HCT116 (cell line): ENCODE measurements at regions not wholly inside any gene's neighbourhood (a gene's known extent, or its start where the extent isn't known, plus 50 kb on each side); places are given as distances from the start of the nearest gene placed in this dataset.

Experiments used
- ATAC-seq: fragments of 200-7000 bp; cut with Tn5 transposase; 2 replicates; pipeline ENCODE4 v1.9.1; 2020; ENCODE audit warnings: mild to moderate bottlenecking, moderate library complexity
- BruUV-seq: library from RNA; stranded (reverse); fragments of 400-500 nt; replicated peaks from 2 replicates; lab custom pipeline; 2021; lab: Mats Ljungman, UMichigan
- CTCF ChIA-PET: fragments of 300-600 bp; sonication (Branson Sonifier 250); formaldehyde crosslinking; loops from one replicate; lab custom pipeline; 2021; ENCODE audit warnings: antibody characterized with exemption; lab: Charles Lee
- POLR2A ChIA-PET: fragments of 300-600, 350-600 bp; sonication (Branson Sonifier 250); formaldehyde crosslinking; loops from one replicate; lab custom pipeline; 2021; ENCODE audit warnings: antibody characterized with exemption; lab: Charles Lee
- RAD21 ChIA-PET, 2 experiments: fragments of 300-600 bp; sonication (Branson Sonifier 250); formaldehyde crosslinking; loops; one replicate each; lab custom pipeline; 2023; ENCODE audit warnings: low total read pairs in 2 of 2; ENCODE audit not compliant: uncharacterized antibody in 2 of 2, unreplicated experiment in 2 of 2, low non-redundant PET in 1 of 2; lab: Charles Lee
- DNase-seq: peaks from one replicate; pipeline ENCODE4 v3.0.0-alpha.2; 2010; ENCODE audit warnings: low read depth, low spot score
- H2AFZ ChIP-seq: fragments of 200-600 bp; shearing (Covaris generic), sonication (generic); 2 replicates; pipeline ENCODE4 v1.6.1; 2017; ENCODE audit warnings: low read depth, mixed run types, mixed read lengths, antibody characterized with exemption, low read length; ENCODE audit not compliant: poor library complexity, severe bottlenecking
- H3K27ac ChIP-seq: 2 replicates; pipeline ENCODE4 v1.5.1; 2012; ENCODE audit warnings: low read depth, low read length
- H3K27me3 ChIP-seq: fragments of 200-600 bp; sonication (generic); 2 replicates; pipeline ENCODE4 v1.6.1; 2016; ENCODE audit warnings: mixed run types, low read length, mixed read lengths; ENCODE audit not compliant: insufficient read depth
- H3K36me3 ChIP-seq, 2 experiments: fragments of 200-500 bp in 1 of 2; fragments of 200-600 bp in 1 of 2; sonication (Bioruptor generic) in 1 of 2; sonication (generic) in 1 of 2; 2 replicates each; pipeline versions ENCODE4 v1.5.1 to v1.6.1; 2014 to 2016; ENCODE audit warnings: low read length in 2 of 2, inconsistent platforms in 1 of 2, mixed read lengths in 1 of 2, mixed run types in 1 of 2; ENCODE audit not compliant: insufficient read depth in 2 of 2, control insufficient read depth in 1 of 2
- H3K4me1 ChIP-seq, 2 experiments: fragments of 200-600 bp in 1 of 2; sonication (generic) in 1 of 2; 2 replicates each; pipeline versions ENCODE4 v1.5.1 to v1.6.1; 2012 to 2017; ENCODE audit warnings: low read length in 2 of 2, inconsistent platforms in 1 of 2, mild to moderate bottlenecking in 1 of 2, mixed read lengths in 1 of 2, mixed run types in 1 of 2, moderate library complexity in 1 of 2; ENCODE audit not compliant: insufficient read depth in 2 of 2, control insufficient read depth in 1 of 2
- H3K4me2 ChIP-seq: fragments of 200-600 bp; sonication (generic); 2 replicates; pipeline ENCODE4 v1.6.1; 2017; ENCODE audit warnings: mixed run types, low read length, mixed read lengths
- H3K4me3 ChIP-seq, 2 experiments: fragments of 200-600 bp in 1 of 2; sonication (generic) in 1 of 2; replicated peaks in 1 of 2; 2 replicates each; pipeline ENCODE4 v1.5.1; 2011 to 2016; ENCODE audit warnings: low read length in 2 of 2, control low read depth in 1 of 2, low read depth in 1 of 2, mild to moderate bottlenecking in 1 of 2, mixed read lengths in 1 of 2, mixed run types in 1 of 2
- H3K79me2 ChIP-seq: fragments of 200-600 bp; sonication (generic); 2 replicates; pipeline ENCODE4 v1.6.1; 2017; ENCODE audit warnings: mild to moderate bottlenecking, mixed run types, low read length, moderate library complexity, mixed read lengths; ENCODE audit not compliant: insufficient read depth
- H3K9ac ChIP-seq: fragments of 200-600 bp; sonication (generic); 2 replicates; pipeline ENCODE4 v1.6.1; 2016; ENCODE audit warnings: low read length, mixed read lengths
- H3K9me2 ChIP-seq: fragments of 200-600 bp; sonication (generic), shearing (Covaris generic); 2 replicates; pipeline ENCODE4 v1.6.1; 2017; ENCODE audit warnings: mixed run types, mild to moderate bottlenecking, moderate library complexity; ENCODE audit not compliant: insufficient read depth
- H3K9me3 ChIP-seq, 2 experiments: fragments of 200-500 bp in 1 of 2; fragments of 200-600 bp in 1 of 2; sonication (Bioruptor generic) in 1 of 2; sonication (generic) in 1 of 2; 2 replicates each; pipeline ENCODE4 v1.6.1; 2014 to 2017; ENCODE audit warnings: low read length in 2 of 2, mixed read lengths in 2 of 2, inconsistent platforms in 1 of 2, low read depth in 1 of 2, mild to moderate bottlenecking in 1 of 2, mixed run types in 1 of 2, moderate library complexity in 1 of 2; ENCODE audit not compliant: control insufficient read depth in 1 of 2, insufficient read depth in 1 of 2
- H4K20me1 ChIP-seq: fragments of 200-600 bp; sonication (generic), shearing (Covaris generic); 2 replicates; pipeline ENCODE4 v1.6.1; 2017; ENCODE audit warnings: mixed run types, mild to moderate bottlenecking, moderate library complexity; ENCODE audit not compliant: insufficient read depth
- CBX3 ChIP-seq: IDR thresholded peaks from 2 replicates; pipeline ENCODE4 v1.6.1; 2012; ENCODE audit warnings: low read depth
- CTCF ChIP-seq, 3 experiments: fragments of 200-600 bp in 1 of 3; sonication (generic) in 1 of 3; IDR thresholded peaks in 2 of 3; conservative IDR thresholded peaks in 1 of 3; 2 replicates each; pipeline ENCODE4 v1.5.1; 2012 to 2017; ENCODE audit warnings: low read depth in 2 of 3, low read length in 2 of 3, antibody characterized with exemption in 1 of 3, borderline replicate concordance in 1 of 3, control low read depth in 1 of 3, mild to moderate bottlenecking in 1 of 3, mixed read lengths in 1 of 3, mixed run types in 1 of 3, moderate library complexity in 1 of 3; ENCODE audit not compliant: insufficient read depth in 1 of 3
- EGR1 ChIP-seq: IDR thresholded peaks from 2 replicates; pipeline ENCODE4 v1.6.1; 2012; ENCODE audit warnings: low read depth
- MAX ChIP-seq: IDR thresholded peaks from 2 replicates; pipeline ENCODE4 v1.6.1; 2012
- POLR2AphosphoS5 ChIP-seq: IDR thresholded peaks from 2 replicates; pipeline ENCODE4 v1.6.1; 2011; ENCODE audit warnings: mild to moderate bottlenecking, low read depth, low read length, moderate library complexity
- REST ChIP-seq: IDR thresholded peaks from 2 replicates; pipeline ENCODE4 v1.6.1; 2012; ENCODE audit warnings: low read depth
- YY1 ChIP-seq: IDR thresholded peaks from 2 replicates; pipeline ENCODE4 v1.6.1; 2011; ENCODE audit warnings: low read length, low read depth, moderate library complexity, mild to moderate bottlenecking; ENCODE audit not compliant: insufficient replicate concordance; ENCODE audit errors: extremely low read depth
- ZBTB33 ChIP-seq: IDR thresholded peaks from 2 replicates; pipeline ENCODE4 v1.6.1; 2011; ENCODE audit warnings: mild to moderate bottlenecking, low read length, moderate library complexity; ENCODE audit not compliant: insufficient replicate concordance; ENCODE audit errors: extremely low read depth
- ZFX ChIP-seq: fragments of 450-650 bp; IDR thresholded peaks from 2 replicates; pipeline ENCODE4 v1.6.1; 2017
- ZNF274 ChIP-seq: fragments of 200-500 bp; sonication (Bioruptor generic); IDR thresholded peaks from 2 replicates; pipeline ENCODE4 v1.6.1; 2014; ENCODE audit warnings: mild to moderate bottlenecking, low read depth, low read length, inconsistent platforms
- intact Hi-C: fragments of 100-400 bp; cut with micrococcal nuclease; formaldehyde crosslinking; loops from 2 replicates; pipeline ENCODE4 v1.10.0; 2022

- TF ChIP-seq REST (no peak), EGR1 (no peak)
- TF ChIP-seq, all 23 proteins: peak for 0
Observed at GRCh38 chr2:226017537-226017936, 618.0 kb downstream of the NYAP2 start (continued).

- CTCF ChIA-PET, result no interaction called here
- Histone ChIP-seq H3K27me3 (no peaks in the 10 kb centered on the region), H3K9me2 (no peaks in the 10 kb centered on the region; the same call in 1 of the 2 replicates), H3K9me3 (peaks cover 0 to 7% of the 10 kb centered on the region in 2 experiments; a peak in 1 of 4 replicates), H3K4me3 (no peak overlapping the region), H3K36me3 (no peaks in the 10 kb centered on the region; a peak in 1 of 4 replicates), H3K27ac (no peak overlapping the region), H4K20me1 (no peaks in the 10 kb centered on the region), H3K9ac (no peak overlapping the region), H2AFZ (no peak overlapping the region), H3K79me2 (no peaks in the 10 kb centered on the region), H3K4me2 (no peak overlapping the region), H3K4me1 (no peaks in the 10 kb centered on the region)
- intact Hi-C loops, result no loop called here
- POLR2A ChIA-PET, result no interaction called here
- no TSS peak for BruUV-seq
- no peak for DNase-seq
- RAD21 ChIA-PET, result no interaction called here
- no peak for ATAC-seq
- TF ChIP-seq MAX (no peak), POLR2AphosphoS5 (no peak), YY1 (no peak), CBX3 (no peak), EGR1 (no peak), ZNF274 (no peak), ZFX (no peak), ZBTB33 (no peak), CTCF (IDR thresholded peaks at IDR 0.05 in 2 of 3, conservative IDR thresholded peaks at IDR 0.05 in 1 of 3; ENCODE audit: borderline replicate concordance in 1 of 3, insufficient read depth in 1 of 3, low read depth in 2 of 3, low read length in 2 of 3) (no peak)
Observed at GRCh38 chr2:226017107-226017506, 617.6 kb downstream of the NYAP2 start.
